AG09319 (cell line): ENCODE measurements at regions not wholly inside any gene's neighbourhood (a gene's known extent, or its start where the extent isn't known, plus 50 kb on each side); places are given as distances from the start of the nearest gene placed in this dataset.

ENCODE experiments used
- DNase-seq: peaks from one replicate; pipeline ENCODE4 v3.0.0-alpha.2; 2010; ENCODE audit warnings: low read depth; ENCODE audit errors: extremely low read depth
- TF ChIP-seq, protein P1 (sequence below): IDR thresholded peaks from 2 replicates; pipeline ENCODE4 v1.5.1; 2011; ENCODE audit warnings: low read depth, mild to moderate bottlenecking, inconsistent platforms, low read length, moderate library complexity

DNA sequence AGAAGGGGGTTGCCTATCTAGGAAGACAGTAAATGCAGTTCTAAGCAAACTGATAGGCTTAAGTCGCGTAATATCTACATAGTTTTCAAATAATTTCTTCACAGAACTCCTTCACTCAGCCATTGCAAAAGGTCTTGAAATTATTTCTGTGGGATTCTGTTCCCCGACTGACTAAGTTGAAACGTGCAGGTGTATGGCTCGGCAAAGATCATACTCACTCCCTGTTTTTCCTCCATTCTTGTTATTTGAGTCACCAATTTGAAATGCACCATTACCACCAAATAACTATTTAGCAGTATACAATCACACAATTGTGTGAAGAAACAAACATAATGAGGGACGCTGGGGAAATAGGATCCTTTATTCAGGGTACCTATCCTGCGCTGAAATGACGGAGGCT is 771.1 kb downstream of the GATA3 start:
- no peak for DNase-seq
- TF ChIP-seq, protein P1, sequence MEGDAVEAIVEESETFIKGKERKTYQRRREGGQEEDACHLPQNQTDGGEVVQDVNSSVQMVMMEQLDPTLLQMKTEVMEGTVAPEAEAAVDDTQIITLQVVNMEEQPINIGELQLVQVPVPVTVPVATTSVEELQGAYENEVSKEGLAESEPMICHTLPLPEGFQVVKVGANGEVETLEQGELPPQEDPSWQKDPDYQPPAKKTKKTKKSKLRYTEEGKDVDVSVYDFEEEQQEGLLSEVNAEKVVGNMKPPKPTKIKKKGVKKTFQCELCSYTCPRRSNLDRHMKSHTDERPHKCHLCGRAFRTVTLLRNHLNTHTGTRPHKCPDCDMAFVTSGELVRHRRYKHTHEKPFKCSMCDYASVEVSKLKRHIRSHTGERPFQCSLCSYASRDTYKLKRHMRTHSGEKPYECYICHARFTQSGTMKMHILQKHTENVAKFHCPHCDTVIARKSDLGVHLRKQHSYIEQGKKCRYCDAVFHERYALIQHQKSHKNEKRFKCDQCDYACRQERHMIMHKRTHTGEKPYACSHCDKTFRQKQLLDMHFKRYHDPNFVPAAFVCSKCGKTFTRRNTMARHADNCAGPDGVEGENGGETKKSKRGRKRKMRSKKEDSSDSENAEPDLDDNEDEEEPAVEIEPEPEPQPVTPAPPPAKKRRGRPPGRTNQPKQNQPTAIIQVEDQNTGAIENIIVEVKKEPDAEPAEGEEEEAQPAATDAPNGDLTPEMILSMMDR: no peak

DNA sequence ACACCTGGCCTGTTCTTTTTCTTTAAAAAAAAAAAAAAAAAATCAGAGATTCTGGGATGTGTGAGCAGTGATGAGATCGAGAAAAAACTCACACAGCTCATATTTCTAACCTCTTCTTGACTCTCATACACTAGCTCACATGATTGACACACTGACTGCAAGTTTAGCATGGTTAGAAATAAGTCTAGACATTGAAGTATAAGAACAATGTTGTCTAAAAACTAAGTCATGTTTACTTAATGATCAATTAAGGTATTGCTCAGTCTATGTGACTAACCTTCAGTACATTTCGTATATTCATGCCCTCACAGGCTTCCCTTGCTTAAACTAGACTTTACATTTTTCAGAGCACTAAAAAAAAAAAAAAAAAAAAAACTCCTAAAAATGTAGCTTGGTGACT is 775.1 kb downstream of the GATA3 start:
- DNase-seq: no peak
- TF ChIP-seq, protein P1: no peak

DNA sequence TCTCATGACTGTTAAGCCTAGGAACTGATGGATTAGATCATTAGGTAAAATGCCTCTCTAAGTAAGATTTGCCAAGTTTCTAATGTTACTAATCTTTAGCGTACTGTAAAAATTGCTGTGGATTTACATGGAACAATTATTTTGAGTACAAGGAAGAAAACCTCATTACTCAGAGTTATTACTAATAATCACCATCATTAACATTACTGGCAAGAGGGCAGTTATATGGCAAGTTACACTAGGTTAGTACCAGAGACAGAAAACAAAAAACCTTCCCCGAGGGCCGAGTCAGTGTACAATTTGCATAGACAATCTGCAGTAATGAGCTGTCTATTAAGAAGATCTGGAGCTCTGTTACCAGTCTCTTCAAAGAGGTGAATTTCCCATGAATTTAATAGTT is 775.6 kb downstream of the GATA3 start:
- TF ChIP-seq, protein P1: no peak
- DNase-seq: no peak

DNA sequence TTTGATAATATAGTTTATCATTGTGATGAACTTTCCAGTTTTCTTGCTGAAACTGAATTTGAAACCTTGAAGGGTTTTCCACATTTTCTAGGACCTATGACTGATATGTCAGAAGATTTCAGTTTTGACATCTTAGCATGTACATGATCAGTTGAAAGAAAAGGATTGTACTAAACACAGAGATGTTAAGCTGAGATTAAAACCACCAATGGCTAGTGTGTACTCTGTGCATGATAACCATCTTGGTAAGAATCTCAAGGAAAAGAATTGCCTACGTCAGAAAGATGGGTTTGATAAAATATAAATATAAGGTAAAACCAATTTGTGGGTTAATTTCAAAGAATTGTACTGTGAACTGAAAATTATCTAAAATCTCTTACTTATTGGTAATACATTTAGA is 776.4 kb downstream of the GATA3 start:
- DNase-seq: no peak
- TF ChIP-seq, protein P1: no peak

GRCh38 chr10:8835453-8836167 is 781.1 kb downstream of the GATA3 start:
- TF ChIP-seq, protein P1: no peak
- DNase-seq: no peak

GRCh38 chr10:8840356-8840755 is 785.9 kb downstream of the GATA3 start:
- DNase-seq: no peak
- TF ChIP-seq, protein P1: no peak

DNA sequence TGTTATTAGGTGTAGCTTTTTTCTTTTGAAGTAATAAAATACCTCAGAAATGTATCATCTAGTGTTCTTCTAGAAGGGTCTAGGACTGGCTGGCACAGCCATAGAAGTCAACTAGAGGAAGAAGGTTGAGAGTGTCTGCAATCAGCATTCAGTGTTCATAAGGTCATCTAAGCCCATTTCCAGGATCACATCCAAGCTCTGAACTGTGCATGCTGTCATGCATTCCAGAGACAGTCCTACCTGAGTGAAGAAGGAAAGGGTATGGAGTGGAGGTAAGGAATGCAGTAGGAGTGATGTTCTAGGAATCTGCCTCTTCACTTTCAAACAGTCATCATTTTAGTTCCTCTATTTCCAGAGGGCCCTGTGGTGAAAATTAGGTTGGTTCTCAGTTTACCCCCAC is 789.7 kb downstream of the GATA3 start:
- no peak for DNase-seq
- TF ChIP-seq, protein P1: no peak
